ENCODE measurements at regions not wholly inside any gene's neighbourhood (a gene's known extent, or its start where the extent isn't known, plus 50 kb on each side); places are given as distances from the start of the nearest gene placed in this dataset.

GRCh38 chr11:71201936-71202597 is 50.3 kb downstream of the SHANK2 start:
- in situ Hi-C loops (cut with MboI; ENCODE audit: low pct_unique_long_range_greater_than_20kb, low sequenced_read_pairs), result no loop called here
- DNase-seq, result no peak

- in situ Hi-C loops (cut with MboI; ENCODE audit: low pct_unique_long_range_greater_than_20kb, low sequenced_read_pairs), result no loop called here
- no peak for DNase-seq
Observed at GRCh38 chr11:71201231-71201630, 51.1 kb downstream of the SHANK2 start.

- in situ Hi-C loops (cut with MboI; ENCODE audit: low pct_unique_long_range_greater_than_20kb, low sequenced_read_pairs), result no loop called here
- no peak for DNase-seq
Observed at GRCh38 chr11:71200761-71201160, 51.6 kb downstream of the SHANK2 start.

- DNase-seq, result no peak
- in situ Hi-C loops (cut with MboI; ENCODE audit: low pct_unique_long_range_greater_than_20kb, low sequenced_read_pairs), result no loop called here
Observed at GRCh38 chr11:71200172-71200716, 52.1 kb downstream of the SHANK2 start.

GRCh38 chr11:71199226-71199820 is 53.1 kb downstream of the SHANK2 start:
- in situ Hi-C loops (cut with MboI; ENCODE audit: low pct_unique_long_range_greater_than_20kb, low sequenced_read_pairs), result no loop called here
- no peak for DNase-seq

GRCh38 chr11:71198823-71199165 is 53.6 kb downstream of the SHANK2 start:
- no peak for DNase-seq
- in situ Hi-C loops (cut with MboI; ENCODE audit: low pct_unique_long_range_greater_than_20kb, low sequenced_read_pairs), result no loop called here

GRCh38 chr11:71198141-71198822 is 54.1 kb downstream of the SHANK2 start:
- in situ Hi-C loops (cut with MboI; ENCODE audit: low pct_unique_long_range_greater_than_20kb, low sequenced_read_pairs), result no loop called here
- no peak for DNase-seq

- in situ Hi-C loops (cut with MboI; ENCODE audit: low pct_unique_long_range_greater_than_20kb, low sequenced_read_pairs), result no loop called here
- DNase-seq, result no peak
Observed at GRCh38 chr11:71197096-71197495, 55.3 kb downstream of the SHANK2 start.

- DNase-seq, result no peak
- in situ Hi-C loops (cut with MboI; ENCODE audit: low pct_unique_long_range_greater_than_20kb, low sequenced_read_pairs), result no loop called here
Observed at GRCh38 chr11:71194710-71195109, 57.7 kb downstream of the SHANK2 start.

- DNase-seq, result no peak
- in situ Hi-C loops (cut with MboI; ENCODE audit: low pct_unique_long_range_greater_than_20kb, low sequenced_read_pairs), result no loop called here
Observed at GRCh38 chr11:71193431-71193830, 58.9 kb downstream of the SHANK2 start.

GRCh38 chr11:71192629-71193028 is 59.7 kb downstream of the SHANK2 start:
- no peak for DNase-seq
- in situ Hi-C loops (cut with MboI; ENCODE audit: low pct_unique_long_range_greater_than_20kb, low sequenced_read_pairs), result no loop called here

GRCh38 chr11:71191201-71191600 is 61.2 kb downstream of the SHANK2 start:
- no peak for DNase-seq
- in situ Hi-C loops (cut with MboI; ENCODE audit: low pct_unique_long_range_greater_than_20kb, low sequenced_read_pairs), result no loop called here

- DNase-seq, result no peak
- in situ Hi-C loops (cut with MboI; ENCODE audit: low pct_unique_long_range_greater_than_20kb, low sequenced_read_pairs), result no loop called here
Observed at GRCh38 chr11:71190551-71190950, 61.8 kb downstream of the SHANK2 start.

- DNase-seq, result no peak
- in situ Hi-C loops (cut with MboI; ENCODE audit: low pct_unique_long_range_greater_than_20kb, low sequenced_read_pairs), result no loop called here
Observed at GRCh38 chr11:71189768-71190315, 62.5 kb downstream of the SHANK2 start.

GRCh38 chr11:71188886-71189767 is 63.2 kb downstream of the SHANK2 start:
- in situ Hi-C loops (cut with MboI; ENCODE audit: low pct_unique_long_range_greater_than_20kb, low sequenced_read_pairs), result no loop called here
- DNase-seq, result no peak

- in situ Hi-C loops (cut with MboI; ENCODE audit: low pct_unique_long_range_greater_than_20kb, low sequenced_read_pairs), result no loop called here
- DNase-seq, result no peak
Observed at GRCh38 chr11:71188073-71188472, 64.3 kb downstream of the SHANK2 start.

GRCh38 chr11:71186806-71187205 is 65.6 kb downstream of the SHANK2 start:
- no peak for DNase-seq
- in situ Hi-C loops (cut with MboI; ENCODE audit: low pct_unique_long_range_greater_than_20kb, low sequenced_read_pairs), result no loop called here

GRCh38 chr11:71185411-71185810 is 67.0 kb downstream of the SHANK2 start:
- in situ Hi-C loops (cut with MboI; ENCODE audit: low pct_unique_long_range_greater_than_20kb, low sequenced_read_pairs), result no loop called here
- DNase-seq, result no peak

All from KBM-7 (cell line).